Aorta (tissue), 5 donors: ENCODE measurements at regions not wholly inside any gene's neighbourhood (a gene's known extent, or its start where the extent isn't known, plus 50 kb on each side); places are given as distances from the start of the nearest gene placed in this dataset.

ENCODE experiments used
- ATAC-seq: fragments of 200-7000 bp; cut with Tn5 transposase; one replicate; pipeline ENCODE4 v1.9.1; 2022; ENCODE audit warnings: moderate library complexity; ENCODE audit not compliant: low FRiP score
- DNase-seq, 2 donors: peaks; one replicate each; pipeline ENCODE4 v3.0.0-alpha.2; 2020
- H3K27ac ChIP-seq, 2 donors: one replicate each; pipeline ENCODE4 v1.5.1; 2013; ENCODE audit warnings: low read length in 2 of 2, mild to moderate bottlenecking in 2 of 2, moderate library complexity in 2 of 2, control low read depth in 1 of 2, inconsistent platforms in 1 of 2, low read depth in 1 of 2
- H3K27me3 ChIP-seq, 2 donors: one replicate each; pipeline ENCODE4 v1.6.1; 2013; ENCODE audit warnings: control low read depth in 1 of 2, low read length in 1 of 2, mild to moderate bottlenecking in 1 of 2, moderate library complexity in 1 of 2; ENCODE audit not compliant: insufficient read depth in 2 of 2, control insufficient read depth in 1 of 2
- H3K36me3 ChIP-seq, 2 donors: one replicate each; pipeline ENCODE4 v1.6.1; 2013; ENCODE audit warnings: control low read depth in 1 of 2, low read length in 1 of 2, mild to moderate bottlenecking in 1 of 2; ENCODE audit not compliant: insufficient read depth in 2 of 2, control insufficient read depth in 1 of 2
- H3K4me1 ChIP-seq, 2 donors: one replicate each; pipeline ENCODE4 v1.6.1; 2013; ENCODE audit warnings: low read length in 2 of 2, control low read depth in 1 of 2, mild to moderate bottlenecking in 1 of 2, moderate library complexity in 1 of 2; ENCODE audit not compliant: insufficient read depth in 2 of 2, control insufficient read depth in 1 of 2
- H3K4me3 ChIP-seq, 2 donors: one replicate each; pipeline ENCODE4 v1.5.1; 2013; ENCODE audit warnings: low read length in 2 of 2, control low read depth in 1 of 2, mild to moderate bottlenecking in 1 of 2
- H3K9me3 ChIP-seq: one replicate; pipeline ENCODE4 v1.6.1; 2013; ENCODE audit warnings: mild to moderate bottlenecking, low read length; ENCODE audit not compliant: control insufficient read depth
- WGBS, 2 donors: extraction: QIAGEN DNeasy Blood & Tissue Kit; methylation state at CpG; one replicate each; pipeline ENCODE4 v1.1.7; 2013; 5-methylcytosine and 5-hydroxymethylcytosine counted together
- intact Hi-C, 2 donors: fragments of 100-400 bp; cut with DNase I; formaldehyde crosslinking; loops; one replicate each; pipeline versions ENCODE4 v1.14.2 to v1.15.0; 2022
- donor health status: healthy with polysubstance abuse.
- donor health status: Bipolar disorder and iron deficiency.
- donor health status: DM: no; HTN: no; CAD: no.
- donor health status: DM: no; HTN: no; CAD: no.
- donor health status: DM: yes; HTN: yes; CAD: no.

DNA sequence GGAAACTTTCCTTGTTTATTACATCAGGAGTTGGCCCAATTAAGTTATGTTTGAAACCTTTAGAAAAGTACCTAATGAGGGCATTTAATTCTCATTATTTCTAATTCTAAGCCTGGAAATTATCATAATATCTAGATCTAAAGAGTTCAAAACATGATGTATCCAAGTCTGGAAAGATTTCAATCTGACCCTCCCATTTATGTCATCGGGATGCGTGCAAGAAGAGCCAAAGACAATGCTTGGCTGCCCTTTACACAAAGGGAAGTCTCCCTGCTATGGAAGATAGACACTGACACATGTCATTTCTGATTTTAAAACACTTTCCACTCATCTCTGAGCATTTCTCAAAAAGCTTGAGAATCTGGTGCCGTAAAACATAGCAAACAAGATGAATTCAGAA is 222.4 kb downstream of the ANTXR2 start:
- Histone ChIP-seq H3K36me3 (no peaks in the 10 kb centered on the region), H3K9me3 (no peaks in the 10 kb centered on the region), H3K4me1 (peaks cover 0 to 1% of the 10 kb centered on the region in 2 donors), H3K27ac (no peak overlapping the region), H3K4me3 (no peak overlapping the region), H3K27me3 (no peaks in the 10 kb centered on the region)
- ATAC-seq (no peak), DNase-seq (no peak)
- 91 to 92% methylated on average over 3 of the region's 3 CpGs for WGBS, 2 donors
- intact Hi-C loops, result no loop called here

GRCh38 chr4:79848329-79848728 is 224.7 kb downstream of the ANTXR2 start:
- intact Hi-C loops, result no loop called here
- no peak overlapping the region for H3K4me3 ChIP-seq
- 93 to 94% methylated on average over 1 of the region's 1 CpG for WGBS, 2 donors
- no peaks in the 10 kb centered on the region for H3K27me3 ChIP-seq
- peaks cover 5% of the 10 kb centered on the region for H3K9me3 ChIP-seq
- no peak overlapping the region for H3K27ac ChIP-seq
- H3K4me1 ChIP-seq, result peaks cover 0 to 1% of the 10 kb centered on the region in 2 donors
- no peaks in the 10 kb centered on the region for H3K36me3 ChIP-seq
- DNase-seq (no peak), ATAC-seq (no peak)

GRCh38 chr4:79847411-79847810 is 225.6 kb downstream of the ANTXR2 start:
- Histone ChIP-seq H3K9me3 (peaks cover 5% of the 10 kb centered on the region), H3K4me1 (peaks cover 0 to 1% of the 10 kb centered on the region in 2 donors), H3K36me3 (no peaks in the 10 kb centered on the region), H3K27me3 (no peaks in the 10 kb centered on the region), H3K4me3 (no peak overlapping the region), H3K27ac (no peak overlapping the region)
- ATAC-seq, result no peak
- no peak for DNase-seq
- WGBS, 2 donors, result 94 to 95% methylated on average over 2 of the region's 2 CpGs
- intact Hi-C loops, result no loop called here

DNA sequence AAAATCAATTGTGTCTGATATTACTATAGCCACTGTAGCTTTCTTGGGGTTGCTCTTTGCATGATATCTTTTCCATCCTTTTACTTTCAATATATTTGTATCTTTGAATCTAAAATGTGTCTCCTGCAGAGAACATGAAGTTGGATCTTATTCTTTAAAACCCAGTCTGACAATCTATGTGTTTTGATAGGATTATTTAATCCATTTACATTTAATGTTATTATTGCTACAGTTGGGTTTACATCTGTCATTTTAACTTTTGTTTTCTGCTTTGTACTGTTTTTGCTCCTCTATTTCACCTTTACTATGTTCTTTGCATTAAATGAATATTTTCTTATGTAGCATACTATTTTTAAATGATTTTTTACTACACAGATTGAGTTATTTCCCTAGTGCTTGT is 230.9 kb downstream of the ANTXR2 start:
- Histone ChIP-seq H3K27ac (no peak overlapping the region), H3K4me3 (no peak overlapping the region), H3K9me3 (peaks cover 5% of the 10 kb centered on the region), H3K27me3 (no peaks in the 10 kb centered on the region), H3K36me3 (no peaks in the 10 kb centered on the region), H3K4me1 (no peaks in the 10 kb centered on the region)
- DNase-seq (no peak), ATAC-seq (no peak)
- intact Hi-C loops, result no loop called here

DNA sequence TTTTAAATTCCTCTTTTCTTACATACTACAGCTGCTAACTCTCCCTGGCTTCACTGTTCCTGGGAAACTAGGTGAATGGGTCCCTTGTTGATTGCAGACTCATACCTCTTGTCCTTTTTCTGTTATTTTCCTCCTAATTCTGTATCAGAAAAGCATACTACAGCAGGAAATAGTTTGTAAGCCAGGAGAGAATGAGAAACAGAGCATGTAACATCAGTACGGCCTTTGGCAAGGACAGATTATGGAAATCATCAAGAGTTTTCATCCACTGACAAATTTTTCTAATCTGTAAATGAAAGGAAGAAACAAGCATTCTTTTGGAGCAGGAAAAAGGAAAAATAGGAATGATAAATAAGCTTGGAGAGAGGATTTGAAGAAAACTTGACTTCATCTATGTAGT is 239.2 kb downstream of the ANTXR2 start:
- ATAC-seq (no peak), DNase-seq (no peak)
- WGBS, 2 donors, result 58 to 68% methylated on average over 1 of the region's 1 CpG
- Histone ChIP-seq H3K27ac (no peak overlapping the region), H3K36me3 (no peaks in the 10 kb centered on the region), H3K27me3 (no peaks in the 10 kb centered on the region), H3K9me3 (no peaks in the 10 kb centered on the region), H3K4me1 (peaks cover 0 to 2% of the 10 kb centered on the region in 2 donors), H3K4me3 (no peak overlapping the region)
- intact Hi-C loops, result no loop called here

GRCh38 chr4:79831701-79832514 is 241.1 kb downstream of the ANTXR2 start:
- no peak overlapping the region for H3K27ac ChIP-seq
- H3K4me1 ChIP-seq, result peaks cover 0 to 2% of the 10 kb centered on the region in 2 donors
- H3K9me3 ChIP-seq, result no peaks in the 10 kb centered on the region
- intact Hi-C loops, result no loop called here
- ATAC-seq (no peak), DNase-seq (no peak)
- H3K27me3 ChIP-seq, result no peaks in the 10 kb centered on the region
- no peak overlapping the region for H3K4me3 ChIP-seq
- H3K36me3 ChIP-seq, result no peaks in the 10 kb centered on the region

DNA sequence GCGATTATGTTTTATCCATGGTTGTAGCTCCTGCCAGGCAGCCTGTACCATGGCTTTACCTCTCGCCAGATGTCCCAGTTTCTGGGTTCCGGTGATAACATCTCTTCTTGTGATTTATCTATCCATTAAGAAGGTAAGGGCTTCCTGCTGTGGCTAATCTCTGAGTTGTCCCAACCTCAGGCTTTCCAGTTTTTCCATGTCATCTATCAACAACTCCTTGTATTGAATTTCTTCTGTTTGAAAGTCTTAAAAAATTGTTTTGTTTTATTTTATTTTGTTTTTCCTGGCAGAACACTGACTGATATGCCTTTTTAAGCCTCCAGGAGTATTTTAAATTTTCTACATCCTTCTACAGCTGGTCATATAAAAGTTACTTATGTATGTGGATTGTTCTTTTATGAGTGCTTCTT is 241.9 kb downstream of the ANTXR2 start:
- Histone ChIP-seq H3K27me3 (no peaks in the 10 kb centered on the region), H3K9me3 (no peaks in the 10 kb centered on the region), H3K4me1 (peaks cover 0 to 2% of the 10 kb centered on the region in 2 donors), H3K36me3 (no peaks in the 10 kb centered on the region), H3K27ac (no peak overlapping the region), H3K4me3 (no peak overlapping the region)
- intact Hi-C loops, result no loop called here
- DNase-seq, result no peak
- no peak for ATAC-seq
- 24 to 25% methylated on average over 3 of the region's 3 CpGs for WGBS, 2 donors

DNA sequence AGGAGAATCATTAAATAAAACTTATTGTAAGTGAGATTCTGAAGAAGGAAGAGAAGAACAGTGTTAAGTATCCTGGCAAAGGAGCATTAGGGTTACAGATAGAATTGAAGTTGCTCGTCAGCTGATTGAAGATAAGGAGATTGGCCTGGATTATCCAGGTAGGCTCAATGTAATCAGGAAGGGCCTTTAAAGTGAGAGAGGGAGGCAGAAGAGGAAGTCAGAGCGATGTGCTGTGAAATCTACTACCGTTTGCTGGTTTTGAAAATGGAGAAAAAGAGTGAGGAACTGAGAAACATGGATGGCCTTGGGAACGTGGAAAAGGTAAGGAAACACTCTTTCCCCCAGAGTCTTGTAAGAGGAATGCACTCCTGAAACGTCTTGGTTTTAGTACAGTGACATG is 245.7 kb downstream of the ANTXR2 start:
- no peaks in the 10 kb centered on the region for H3K36me3 ChIP-seq
- H3K27me3 ChIP-seq, result no peaks in the 10 kb centered on the region
- ATAC-seq (no peak), DNase-seq (no peak)
- WGBS, 2 donors, result 69 to 77% methylated on average over 5 of the region's 5 CpGs
- H3K27ac ChIP-seq, result no peak overlapping the region
- H3K4me3 ChIP-seq, result no peak overlapping the region
- H3K9me3 ChIP-seq, result no peaks in the 10 kb centered on the region
- intact Hi-C loops, result no loop called here
- H3K4me1 ChIP-seq, result peaks cover 0 to 3% of the 10 kb centered on the region in 2 donors

GRCh38 chr4:79823148-79823763 is 249.8 kb downstream of the ANTXR2 start:
- WGBS, 2 donors, result 2 to 7% methylated on average over 2 of the region's 2 CpGs
- peaks cover 2% of the 10 kb centered on the region for H3K9me3 ChIP-seq
- peak in 1 of 2 donors; percentile 58 for DNase-seq
- no peak for ATAC-seq
- no peaks in the 10 kb centered on the region for H3K36me3 ChIP-seq
- H3K4me1 ChIP-seq, result peaks cover 0 to 1% of the 10 kb centered on the region in 2 donors
- no peak overlapping the region for H3K4me3 ChIP-seq
- no peak overlapping the region for H3K27ac ChIP-seq
- H3K27me3 ChIP-seq, result no peaks in the 10 kb centered on the region
- intact Hi-C loops, result no loop called here
